ENCODE measurements at regions not wholly inside any gene's neighbourhood (a gene's known extent, or its start where the extent isn't known, plus 50 kb on each side); places are given as distances from the start of the nearest gene placed in this dataset.
"Not testable (repeated sequence)": the region's sequence is repeated elsewhere in the genome, so short reads cannot be mapped to it uniquely, and the experiment has no call there.

GRCh38 chr2:129479892-129480291 is 499.6 kb upstream of the RAB6C start:
- no peak for DNase-seq

GRCh38 chr2:129480790-129481189 is 498.7 kb upstream of the RAB6C start:
- no peak for DNase-seq

- DNase-seq = no peak
Measured at GRCh38 chr2:129481306-129482219, 497.9 kb upstream of the RAB6C start.

- no peak for DNase-seq
Measured at GRCh38 chr2:129482626-129483025, 496.8 kb upstream of the RAB6C start.

GRCh38 chr2:129483366-129483765 is 496.1 kb upstream of the RAB6C start:
- DNase-seq = no peak

GRCh38 chr2:129484999-129485897 is 494.2 kb upstream of the RAB6C start:
- DNase-seq = no peak

GRCh38 chr2:129488376-129488775 is 491.1 kb upstream of the RAB6C start:
- no peak for DNase-seq

GRCh38 chr2:129490641-129491040 is 488.8 kb upstream of the RAB6C start:
- peak; percentile 33 for DNase-seq

- no peak for DNase-seq
Measured at GRCh38 chr2:129491308-129491707, 488.2 kb upstream of the RAB6C start.

- DNase-seq = no peak
Measured at GRCh38 chr2:129492548-129492947, 486.9 kb upstream of the RAB6C start.

- no peak for DNase-seq
Measured at GRCh38 chr2:129499747-129500146, 479.7 kb upstream of the RAB6C start.

GRCh38 chr2:129502781-129503180 is 476.7 kb upstream of the RAB6C start:
- DNase-seq = no peak

- no peak for DNase-seq
Measured at GRCh38 chr2:129504646-129505045, 474.8 kb upstream of the RAB6C start.

- DNase-seq = no peak
Measured at GRCh38 chr2:129518937-129519336, 460.5 kb upstream of the RAB6C start.

- not testable (repeated sequence) for DNase-seq
Measured at GRCh38 chr2:129532158-129532557, 447.3 kb upstream of the RAB6C start.

- no peak for DNase-seq
Measured at GRCh38 chr2:129548880-129549279, 430.6 kb upstream of the RAB6C start.

GRCh38 chr2:129550536-129550935 is 428.9 kb upstream of the RAB6C start:
- DNase-seq = no peak

GRCh38 chr2:129554373-129554772 is 425.1 kb upstream of the RAB6C start:
- DNase-seq = no peak

- DNase-seq = no peak
Measured at GRCh38 chr2:129559101-129559500, 420.4 kb upstream of the RAB6C start.

- no peak for DNase-seq
Measured at GRCh38 chr2:129565551-129566109, 413.8 kb upstream of the RAB6C start.

GRCh38 chr2:129570812-129571211 is 408.7 kb upstream of the RAB6C start:
- DNase-seq = not testable (repeated sequence)

GRCh38 chr2:129575431-129575830 is 404.0 kb upstream of the RAB6C start:
- no peak for DNase-seq

- no peak for DNase-seq
Measured at GRCh38 chr2:129575880-129576279, 403.6 kb upstream of the RAB6C start.

Measured in left kidney (tissue), 1 donor.